GM23338 (cell line): ENCODE measurements at regions not wholly inside any gene's neighbourhood (a gene's known extent, or its start where the extent isn't known, plus 50 kb on each side); places are given as distances from the start of the nearest gene placed in this dataset.

Experiments
- CREB1 ChIP-seq: fragments of 250-450 bp; sonication (Bioruptor Pico); IDR thresholded peaks from 2 replicates; pipeline ENCODE4 v1.5.0; 2020; ENCODE audit warnings: low read depth, mild to moderate bottlenecking, moderate library complexity
- EZH2 ChIP-seq: fragments of 200-600 bp; sonication (generic); IDR thresholded peaks from one replicate; pipeline ENCODE4 v1.8.0; 2017; ENCODE audit warnings: antibody characterized with exemption, mild to moderate bottlenecking, low read depth; ENCODE audit not compliant: unreplicated experiment
- EZH2phosphoT487 ChIP-seq: fragments of 200-600 bp; sonication (generic); IDR thresholded peaks from one replicate; pipeline ENCODE4 v1.8.1; 2018; ENCODE audit warnings: antibody characterized with exemption; ENCODE audit not compliant: unreplicated experiment
- JUNB ChIP-seq: IDR thresholded peaks from one replicate; pipeline ENCODE4 v1.6.1; 2016; ENCODE audit warnings: antibody characterized with exemption; ENCODE audit not compliant: unreplicated experiment
- POLR2AphosphoS5 ChIP-seq: IDR thresholded peaks from 2 replicates; pipeline ENCODE4 v1.6.1; 2016; ENCODE audit warnings: antibody characterized with exemption, low read depth
- REST ChIP-seq: IDR thresholded peaks from one replicate; pipeline ENCODE4 v1.6.1; 2018; ENCODE audit warnings: antibody characterized with exemption; ENCODE audit not compliant: unreplicated experiment
- TF ChIP-seq, protein P1 (sequence below), 2 experiments: fragments of 200-600 bp in 1 of 2; sonication (generic) in 1 of 2; conservative IDR thresholded peaks; 2 replicates each; pipeline versions ENCODE4 v1.5.1 to v1.6.1; 2016 to 2017; ENCODE audit warnings: antibody characterized with exemption in 2 of 2, low read depth in 2 of 2, mild to moderate bottlenecking in 2 of 2, moderate library complexity in 1 of 2

- TF ChIP-seq, protein P1, sequence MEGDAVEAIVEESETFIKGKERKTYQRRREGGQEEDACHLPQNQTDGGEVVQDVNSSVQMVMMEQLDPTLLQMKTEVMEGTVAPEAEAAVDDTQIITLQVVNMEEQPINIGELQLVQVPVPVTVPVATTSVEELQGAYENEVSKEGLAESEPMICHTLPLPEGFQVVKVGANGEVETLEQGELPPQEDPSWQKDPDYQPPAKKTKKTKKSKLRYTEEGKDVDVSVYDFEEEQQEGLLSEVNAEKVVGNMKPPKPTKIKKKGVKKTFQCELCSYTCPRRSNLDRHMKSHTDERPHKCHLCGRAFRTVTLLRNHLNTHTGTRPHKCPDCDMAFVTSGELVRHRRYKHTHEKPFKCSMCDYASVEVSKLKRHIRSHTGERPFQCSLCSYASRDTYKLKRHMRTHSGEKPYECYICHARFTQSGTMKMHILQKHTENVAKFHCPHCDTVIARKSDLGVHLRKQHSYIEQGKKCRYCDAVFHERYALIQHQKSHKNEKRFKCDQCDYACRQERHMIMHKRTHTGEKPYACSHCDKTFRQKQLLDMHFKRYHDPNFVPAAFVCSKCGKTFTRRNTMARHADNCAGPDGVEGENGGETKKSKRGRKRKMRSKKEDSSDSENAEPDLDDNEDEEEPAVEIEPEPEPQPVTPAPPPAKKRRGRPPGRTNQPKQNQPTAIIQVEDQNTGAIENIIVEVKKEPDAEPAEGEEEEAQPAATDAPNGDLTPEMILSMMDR (conservative IDR thresholded peaks at IDR 0.05; ENCODE audit: low read depth in 2 of 2) = no peak
- TF ChIP-seq POLR2AphosphoS5 (no peak), CREB1 (no peak), EZH2phosphoT487 (no peak), JUNB (no peak), EZH2 (no peak), REST (no peak)
Observed at GRCh38 chr1:213492161-213493041, 441.4 kb downstream of the RPS6KC1 start.
